H9 (cell line): ENCODE measurements at regions not wholly inside any gene's neighbourhood (a gene's known extent, or its start where the extent isn't known, plus 50 kb on each side); places are given as distances from the start of the nearest gene placed in this dataset.

Source experiments
- DNase-seq: peaks from one replicate; pipeline ENCODE4 v3.0.0-alpha.2; 2017
- H2AFZ ChIP-seq: one replicate; pipeline ENCODE4 v1.6.1; 2013; ENCODE audit warnings: mild to moderate bottlenecking, low read length, control low read depth, moderate library complexity
- H2AK5ac ChIP-seq: 2 replicates; pipeline ENCODE4 v1.6.1; 2013; ENCODE audit warnings: low read length, control low read depth, mixed read lengths; ENCODE audit not compliant: insufficient read length
- H2BK120ac ChIP-seq: one replicate; pipeline ENCODE4 v1.6.1; 2013; ENCODE audit warnings: low read depth, mild to moderate bottlenecking, low read length, control low read depth, inconsistent platforms; ENCODE audit not compliant: poor library complexity, severe bottlenecking
- H2BK12ac ChIP-seq: 2 replicates; pipeline ENCODE4 v1.6.1; 2013; ENCODE audit warnings: low read length, control low read depth, mixed read lengths, low read depth; ENCODE audit not compliant: insufficient read length
- H2BK15ac ChIP-seq: 2 replicates; pipeline ENCODE4 v1.6.1; 2013; ENCODE audit warnings: low read depth, low read length, control low read depth
- H2BK20ac ChIP-seq: one replicate; pipeline ENCODE4 v1.6.1; 2013; ENCODE audit warnings: low read depth, mild to moderate bottlenecking, low read length, control low read depth, inconsistent platforms; ENCODE audit not compliant: poor library complexity, severe bottlenecking
- H2BK5ac ChIP-seq: 2 replicates; pipeline ENCODE4 v1.6.1; 2013; ENCODE audit warnings: low read length, control low read depth, mixed read lengths; ENCODE audit not compliant: insufficient read length
- H3K14ac ChIP-seq: 2 replicates; pipeline ENCODE4 v1.6.1; 2013; ENCODE audit warnings: low read length, control low read depth; ENCODE audit not compliant: insufficient read depth
- H3K18ac ChIP-seq: 2 replicates; pipeline ENCODE4 v1.6.1; 2013; ENCODE audit warnings: low read depth, mild to moderate bottlenecking, mixed read lengths, low read length, control low read depth; ENCODE audit not compliant: insufficient read length
- H3K23ac ChIP-seq: 2 replicates; pipeline ENCODE4 v1.6.1; 2013; ENCODE audit warnings: low read length, control low read depth, mixed read lengths, low read depth; ENCODE audit not compliant: insufficient read length
- H3K23me2 ChIP-seq: 2 replicates; pipeline ENCODE4 v1.6.1; 2013; ENCODE audit warnings: low read depth, mild to moderate bottlenecking, mixed read lengths, low read length, control low read depth; ENCODE audit not compliant: insufficient read length, poor library complexity, severe bottlenecking
- H3K27ac ChIP-seq: 2 replicates; pipeline ENCODE4 v1.5.1; 2013; ENCODE audit warnings: low read length, control low read depth, mixed read lengths, low read depth; ENCODE audit not compliant: insufficient read length
- H3K27me3 ChIP-seq: 2 replicates; pipeline ENCODE4 v1.6.1; 2013; ENCODE audit warnings: low read length, control low read depth, inconsistent platforms; ENCODE audit not compliant: insufficient read depth
- H3K4ac ChIP-seq: 2 replicates; pipeline ENCODE4 v1.6.1; 2013; ENCODE audit warnings: low read depth, mild to moderate bottlenecking, control low read depth, inconsistent platforms, low read length, moderate library complexity
- H3K4me1 ChIP-seq: 2 replicates; pipeline ENCODE4 v1.6.1; 2013; ENCODE audit warnings: low read length, control low read depth, inconsistent platforms; ENCODE audit not compliant: insufficient read depth
- H3K4me2 ChIP-seq: 2 replicates; pipeline ENCODE4 v1.6.1; 2013; ENCODE audit warnings: low read length, control low read depth, mixed read lengths; ENCODE audit not compliant: insufficient read length, insufficient read depth
- H3K56ac ChIP-seq: 2 replicates; pipeline ENCODE4 v1.6.1; 2013; ENCODE audit warnings: low read depth, mild to moderate bottlenecking, mixed read lengths, low read length, control low read depth; ENCODE audit not compliant: insufficient read length
- H3K79me1 ChIP-seq: 2 replicates; pipeline ENCODE4 v1.6.1; 2013; ENCODE audit warnings: low read depth, mild to moderate bottlenecking, moderate library complexity, low read length, control low read depth, inconsistent platforms; ENCODE audit not compliant: insufficient read depth, poor library complexity, severe bottlenecking
- H3K79me2 ChIP-seq: 2 replicates; pipeline ENCODE4 v1.6.1; 2013; ENCODE audit warnings: low read length, control low read depth, inconsistent platforms; ENCODE audit not compliant: insufficient read depth
- H3K9ac ChIP-seq: 2 replicates; pipeline ENCODE4 v1.6.1; 2013; ENCODE audit warnings: low read length, control low read depth, mixed read lengths; ENCODE audit not compliant: insufficient read length; ENCODE audit errors: extremely low read depth
- H3K9me3 ChIP-seq: one replicate; pipeline ENCODE4 v1.6.1; 2013; ENCODE audit warnings: low read depth, low read length, inconsistent platforms; ENCODE audit not compliant: control insufficient read depth
- H3T11ph ChIP-seq: one replicate; pipeline ENCODE4 v1.6.1; 2013; ENCODE audit warnings: mild to moderate bottlenecking, low read length, control low read depth, inconsistent platforms
- H4K20me1 ChIP-seq: one replicate; pipeline ENCODE4 v1.6.1; 2013; ENCODE audit not compliant: control insufficient read depth, insufficient read length, insufficient read depth
- H4K5ac ChIP-seq: 2 replicates; pipeline ENCODE4 v1.6.1; 2013; ENCODE audit warnings: low read depth, mild to moderate bottlenecking, mixed read lengths, low read length, control low read depth; ENCODE audit not compliant: insufficient read length
- H4K8ac ChIP-seq: replicated peaks from 2 replicates; pipeline ENCODE4 v1.6.1; 2013; ENCODE audit warnings: low read length, control low read depth, mixed read lengths, low read depth; ENCODE audit not compliant: insufficient read length
- H4K91ac ChIP-seq: 2 replicates; pipeline ENCODE4 v1.6.1; 2013; ENCODE audit warnings: low read depth, mild to moderate bottlenecking, moderate library complexity, mixed read lengths, low read length, control low read depth; ENCODE audit not compliant: insufficient read length
- H3K27ac Mint-ChIP-seq, 3 experiments: 2 replicates in 2 of 3; 3 replicates in 1 of 3; pipeline ENCODE4 v1.8.0; 2020 to 2021; ENCODE audit warnings: mixed read lengths in 3 of 3, mild to moderate bottlenecking in 1 of 3, moderate library complexity in 1 of 3
- H3K27me3 Mint-ChIP-seq: 2 replicates; pipeline ENCODE4 v1.8.0; 2021; ENCODE audit warnings: low read depth, mild to moderate bottlenecking, moderate library complexity, mixed read lengths
- H3K36me3 Mint-ChIP-seq, 3 experiments: 2 replicates in 2 of 3; 3 replicates in 1 of 3; pipeline ENCODE4 v1.8.0; 2020 to 2021; ENCODE audit warnings: low read depth in 3 of 3, mixed read lengths in 3 of 3; ENCODE audit not compliant: insufficient read depth in 1 of 3
- H3K4me1 Mint-ChIP-seq, 2 experiments: 2 replicates each; pipeline ENCODE4 v1.8.0; 2020; ENCODE audit warnings: mixed read lengths in 2 of 2
- H3K4me3 Mint-ChIP-seq, 2 experiments: 2 replicates in 1 of 2; 3 replicates in 1 of 2; pipeline ENCODE4 v1.8.0; 2020 to 2021; ENCODE audit warnings: mild to moderate bottlenecking in 2 of 2, mixed read lengths in 2 of 2, moderate library complexity in 1 of 2
- H3K9me3 Mint-ChIP-seq, 2 experiments: 2 replicates in 1 of 2; 3 replicates in 1 of 2; pipeline ENCODE4 v1.8.0; 2020; ENCODE audit warnings: mild to moderate bottlenecking in 2 of 2, mixed read lengths in 2 of 2, moderate library complexity in 1 of 2
- WGBS: extraction: QIAGEN DNeasy Blood & Tissue Kit; methylation state at CpG from one replicate; pipeline ENCODE4 v1.1.7; 2013; ENCODE audit warnings: missing lambda C conversion rate, low lambda C conversion rate, mixed read lengths; ENCODE audit not compliant: insufficient read length; ENCODE audit errors: extremely low coverage; 5-methylcytosine and 5-hydroxymethylcytosine counted together
- TF ChIP-seq, protein P1 (sequence below): fragments of 200-600 bp; sonication (generic); conservative IDR thresholded peaks from 3 replicates; pipeline ENCODE4 v1.8.0; 2021; ENCODE audit warnings: antibody characterized with exemption, mild to moderate bottlenecking

- Histone ChIP-seq H2BK5ac (no peak overlapping the region), H2BK12ac (no peak overlapping the region), H2AFZ (no peak overlapping the region), H3K18ac (no peak overlapping the region), H3K9ac (no peak overlapping the region), H3K4ac (no peak overlapping the region), H3T11ph (no peak overlapping the region), H3K23ac (no peak overlapping the region), H3K4me1 (no peaks in the 10 kb centered on the region), H3K79me1 (no peaks in the 10 kb centered on the region), H3K56ac (no peak overlapping the region), H4K20me1 (no peaks in the 10 kb centered on the region), H3K23me2 (no peaks in the 10 kb centered on the region), H4K91ac (no peak overlapping the region), H3K14ac (no peak overlapping the region), H3K9me3 (no peaks in the 10 kb centered on the region), H4K5ac (no peak overlapping the region), H3K79me2 (no peaks in the 10 kb centered on the region), H4K8ac (no peak overlapping the region), H2AK5ac (no peak overlapping the region), H3K4me2 (no peak overlapping the region), H3K27ac (no peak overlapping the region), H2BK20ac (no peak overlapping the region), H2BK15ac (no peak overlapping the region), H2BK120ac (no peak overlapping the region), H3K27me3 (no peaks in the 10 kb centered on the region)
- no peak for DNase-seq
- Mint-ChIP-seq H3K4me3 (no peak overlapping the region), H3K36me3 (no peaks in the 10 kb centered on the region), H3K9me3 (no peaks in the 10 kb centered on the region; a peak in 1 of 5 replicates), H3K4me1 (peaks cover 0 to 3% of the 10 kb centered on the region in 2 experiments; a peak in 1 of 4 replicates), H3K27me3 (no peaks in the 10 kb centered on the region), H3K27ac (no peak overlapping the region)
- WGBS = no CpG with 5 or more reads among the region's 7 CpGs
- TF ChIP-seq, protein P1, sequence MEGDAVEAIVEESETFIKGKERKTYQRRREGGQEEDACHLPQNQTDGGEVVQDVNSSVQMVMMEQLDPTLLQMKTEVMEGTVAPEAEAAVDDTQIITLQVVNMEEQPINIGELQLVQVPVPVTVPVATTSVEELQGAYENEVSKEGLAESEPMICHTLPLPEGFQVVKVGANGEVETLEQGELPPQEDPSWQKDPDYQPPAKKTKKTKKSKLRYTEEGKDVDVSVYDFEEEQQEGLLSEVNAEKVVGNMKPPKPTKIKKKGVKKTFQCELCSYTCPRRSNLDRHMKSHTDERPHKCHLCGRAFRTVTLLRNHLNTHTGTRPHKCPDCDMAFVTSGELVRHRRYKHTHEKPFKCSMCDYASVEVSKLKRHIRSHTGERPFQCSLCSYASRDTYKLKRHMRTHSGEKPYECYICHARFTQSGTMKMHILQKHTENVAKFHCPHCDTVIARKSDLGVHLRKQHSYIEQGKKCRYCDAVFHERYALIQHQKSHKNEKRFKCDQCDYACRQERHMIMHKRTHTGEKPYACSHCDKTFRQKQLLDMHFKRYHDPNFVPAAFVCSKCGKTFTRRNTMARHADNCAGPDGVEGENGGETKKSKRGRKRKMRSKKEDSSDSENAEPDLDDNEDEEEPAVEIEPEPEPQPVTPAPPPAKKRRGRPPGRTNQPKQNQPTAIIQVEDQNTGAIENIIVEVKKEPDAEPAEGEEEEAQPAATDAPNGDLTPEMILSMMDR = no peak
Observed at GRCh38 chr6:138038142-138038870, 68.9 kb downstream of the PERP start.
